ENCODE measurements at regions not wholly inside any gene's neighbourhood (a gene's known extent, or its start where the extent isn't known, plus 50 kb on each side); places are given as distances from the start of the nearest gene placed in this dataset.

DNA sequence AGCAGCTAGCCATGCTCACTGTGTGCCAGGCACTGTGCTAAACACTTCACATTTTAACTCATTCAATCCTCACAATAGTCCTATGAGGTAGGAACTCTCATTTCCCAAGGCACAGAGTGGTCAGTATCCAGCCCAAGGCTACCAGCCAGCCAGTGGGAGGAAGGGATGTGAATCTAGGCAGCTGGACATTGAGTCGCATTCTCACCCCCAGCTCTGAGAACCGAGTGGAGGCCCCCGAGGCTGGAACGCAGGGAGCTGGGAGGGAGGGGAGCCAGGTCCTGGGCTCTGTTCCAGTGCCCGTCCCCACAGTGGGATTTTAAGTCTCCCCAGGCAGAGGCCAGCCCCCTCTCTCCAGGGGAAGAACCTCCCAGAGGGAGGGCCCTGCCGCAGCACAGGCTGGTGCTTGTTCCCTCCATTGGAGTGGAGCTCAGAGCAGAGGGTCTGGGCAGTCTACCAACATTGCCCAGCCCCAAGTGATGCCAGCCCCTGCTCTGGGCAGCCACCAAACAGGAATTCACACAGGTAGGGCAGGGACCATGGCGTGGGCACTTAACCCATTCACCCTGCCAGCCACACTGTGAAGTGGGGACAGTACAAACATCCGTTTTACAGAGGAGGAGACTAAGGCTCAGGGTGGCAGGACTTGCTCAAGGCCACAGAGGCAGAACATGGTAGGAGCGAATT is 131.3 kb downstream of the CEBPB start:
- TF ChIP-seq, protein P1, sequence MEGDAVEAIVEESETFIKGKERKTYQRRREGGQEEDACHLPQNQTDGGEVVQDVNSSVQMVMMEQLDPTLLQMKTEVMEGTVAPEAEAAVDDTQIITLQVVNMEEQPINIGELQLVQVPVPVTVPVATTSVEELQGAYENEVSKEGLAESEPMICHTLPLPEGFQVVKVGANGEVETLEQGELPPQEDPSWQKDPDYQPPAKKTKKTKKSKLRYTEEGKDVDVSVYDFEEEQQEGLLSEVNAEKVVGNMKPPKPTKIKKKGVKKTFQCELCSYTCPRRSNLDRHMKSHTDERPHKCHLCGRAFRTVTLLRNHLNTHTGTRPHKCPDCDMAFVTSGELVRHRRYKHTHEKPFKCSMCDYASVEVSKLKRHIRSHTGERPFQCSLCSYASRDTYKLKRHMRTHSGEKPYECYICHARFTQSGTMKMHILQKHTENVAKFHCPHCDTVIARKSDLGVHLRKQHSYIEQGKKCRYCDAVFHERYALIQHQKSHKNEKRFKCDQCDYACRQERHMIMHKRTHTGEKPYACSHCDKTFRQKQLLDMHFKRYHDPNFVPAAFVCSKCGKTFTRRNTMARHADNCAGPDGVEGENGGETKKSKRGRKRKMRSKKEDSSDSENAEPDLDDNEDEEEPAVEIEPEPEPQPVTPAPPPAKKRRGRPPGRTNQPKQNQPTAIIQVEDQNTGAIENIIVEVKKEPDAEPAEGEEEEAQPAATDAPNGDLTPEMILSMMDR (IDR thresholded peaks at IDR 0.05; ENCODE audit: low read depth, low read length), result no peak
- peak; percentile 54 to 85 for DNase-seq (ENCODE audit: low read depth in 2 of 2)
- no peak overlapping the region for H3K4me3 ChIP-seq (replicated peaks in 1 of 2; ENCODE audit: low read depth in 2 of 2, low read length in 2 of 2)

DNA sequence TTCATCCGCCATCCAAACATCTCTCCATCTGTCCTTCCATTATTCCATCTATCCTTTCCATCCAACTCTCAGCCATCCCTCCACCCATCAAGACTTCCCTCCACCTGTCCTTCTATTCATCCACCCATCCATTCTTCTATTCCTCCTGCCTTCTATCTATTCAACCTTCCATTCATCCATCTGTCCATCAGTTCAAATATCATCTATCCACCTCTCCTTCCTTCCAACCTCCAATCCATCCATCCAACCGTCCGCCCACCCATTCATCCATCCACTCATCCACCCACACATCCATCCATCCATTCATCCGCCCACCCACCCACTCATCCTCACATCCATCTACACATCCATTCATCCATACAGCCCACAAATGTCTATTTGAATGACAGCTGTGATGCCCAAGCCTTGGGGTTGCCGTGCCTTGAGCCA is 132.1 kb downstream of the CEBPB start:
- TF ChIP-seq, protein P1 (IDR thresholded peaks at IDR 0.05; ENCODE audit: low read depth, low read length), result no peak
- H3K4me3 ChIP-seq (replicated peaks in 1 of 2; ENCODE audit: low read depth in 2 of 2, low read length in 2 of 2), result no peak overlapping the region
- no peak for DNase-seq (ENCODE audit: low read depth in 2 of 2)

DNA sequence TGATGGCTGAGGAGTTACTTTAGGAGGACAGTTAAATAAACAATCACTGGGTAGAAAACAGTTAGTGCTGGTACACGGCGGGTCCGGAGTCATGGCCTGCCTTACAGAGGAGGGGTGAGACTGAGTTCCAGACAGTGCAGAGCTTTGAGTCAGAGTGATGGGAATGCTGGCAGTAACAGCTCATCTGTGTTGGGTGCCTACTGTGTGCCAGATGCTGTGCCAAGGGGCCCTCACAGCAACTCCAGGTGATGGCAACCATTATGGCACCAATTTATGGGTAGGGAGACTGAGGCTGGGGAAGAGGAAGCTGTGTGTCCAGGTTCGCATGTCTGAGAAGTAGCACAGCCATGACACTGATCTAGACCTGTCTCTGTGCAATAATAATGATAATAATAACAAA is 132.6 kb downstream of the CEBPB start:
- no peak overlapping the region for H3K4me3 ChIP-seq (replicated peaks in 1 of 2; ENCODE audit: low read depth in 2 of 2, low read length in 2 of 2)
- TF ChIP-seq, protein P1 (IDR thresholded peaks at IDR 0.05; ENCODE audit: low read depth, low read length), result no peak
- DNase-seq (ENCODE audit: low read depth in 2 of 2), result peak in 1 of 2 donors; percentile 41

DNA sequence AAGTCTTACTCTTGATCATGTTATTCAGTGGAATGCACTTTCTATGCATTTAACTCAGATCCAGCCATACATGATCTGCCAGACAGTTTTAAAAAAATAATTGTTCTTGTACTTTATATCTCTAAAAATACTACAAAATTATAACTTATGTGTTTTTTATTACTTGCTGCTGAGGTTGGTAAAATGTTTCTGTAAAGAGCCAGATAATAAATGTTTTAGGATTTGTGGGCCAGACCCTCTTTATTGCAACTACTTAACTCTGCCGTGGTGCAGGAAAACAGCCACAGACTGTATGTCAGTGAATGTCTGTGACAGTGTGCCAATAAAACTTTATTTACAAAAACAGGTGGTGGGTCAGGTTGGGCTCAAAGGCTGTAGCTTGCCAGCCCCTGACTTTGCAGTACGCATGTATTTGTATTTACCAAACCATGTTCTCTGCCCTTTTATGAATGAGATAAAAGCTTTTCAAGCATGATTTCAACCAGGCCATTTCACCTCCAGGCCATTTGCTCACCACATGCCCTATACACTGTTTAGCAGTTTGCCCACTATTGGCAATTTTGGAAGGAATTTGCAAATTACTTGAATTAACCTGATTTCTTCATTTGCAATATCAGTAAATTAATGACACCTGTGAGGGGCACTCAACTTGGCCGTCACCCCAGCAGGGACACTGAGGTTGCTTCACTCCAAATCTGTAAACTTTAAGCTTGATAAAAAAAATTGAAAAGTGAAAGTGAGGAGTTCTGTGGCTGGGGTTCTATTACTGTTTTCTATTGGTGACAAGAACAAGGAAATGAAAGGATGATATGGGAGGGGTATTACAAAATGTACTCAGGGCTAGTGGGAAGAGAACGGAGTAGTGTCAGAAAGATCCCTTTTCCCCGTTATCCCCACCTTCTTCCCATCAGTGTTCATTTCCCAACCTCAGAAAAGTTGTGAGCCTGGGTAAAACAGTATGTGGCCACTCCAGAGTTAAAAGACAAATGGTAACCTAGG is 133.4 kb downstream of the CEBPB start:
- DNase-seq (ENCODE audit: low read depth in 2 of 2), result no peak
- H3K4me3 ChIP-seq (replicated peaks in 1 of 2; ENCODE audit: low read depth in 2 of 2, low read length in 2 of 2), result no peak overlapping the region
- TF ChIP-seq, protein P1 (IDR thresholded peaks at IDR 0.05; ENCODE audit: low read depth, low read length), result no peak

DNA sequence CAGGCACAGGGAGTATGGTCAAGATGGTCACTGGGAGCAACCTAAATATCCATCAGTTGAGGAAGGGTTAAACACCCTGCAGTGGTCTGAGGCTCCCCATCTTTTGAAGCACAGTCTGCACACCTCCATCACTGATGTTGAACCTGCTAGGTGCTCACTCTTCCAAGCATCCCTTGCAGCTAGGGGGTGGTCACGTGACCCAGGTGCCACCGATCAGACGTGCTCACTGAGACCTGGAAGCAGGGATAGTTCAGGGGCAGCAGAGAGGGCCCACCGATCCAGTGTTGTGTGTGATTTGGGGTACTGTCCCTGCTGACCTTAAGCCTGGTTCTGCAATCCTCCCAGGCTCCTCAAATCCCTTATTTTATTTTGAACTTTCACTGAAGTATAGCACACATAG is 134.6 kb downstream of the CEBPB start:
- TF ChIP-seq, protein P1 (IDR thresholded peaks at IDR 0.05; ENCODE audit: low read depth, low read length), result no peak
- no peak overlapping the region for H3K4me3 ChIP-seq (replicated peaks in 1 of 2; ENCODE audit: low read depth in 2 of 2, low read length in 2 of 2)
- DNase-seq (ENCODE audit: low read depth in 2 of 2), result no peak

DNA sequence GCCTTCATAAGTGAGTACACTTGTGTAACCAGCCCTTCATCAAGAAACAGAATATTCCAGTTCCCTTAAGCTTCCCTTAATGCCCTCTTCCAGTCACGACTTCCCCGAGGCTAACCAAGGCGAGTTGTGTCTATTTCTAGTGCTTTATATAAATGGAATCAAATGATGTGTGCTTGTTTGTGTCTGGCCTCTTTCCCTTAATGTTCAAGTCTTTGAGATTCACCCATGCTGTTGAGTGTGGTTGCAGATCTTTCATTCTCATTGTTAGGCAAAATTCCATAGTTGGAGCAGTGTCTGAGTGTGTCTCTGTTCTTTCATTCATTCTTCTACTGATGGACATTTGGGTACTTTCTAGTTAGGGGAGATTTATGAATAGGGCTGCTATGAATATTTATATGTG is 135.0 kb downstream of the CEBPB start:
- no peak for DNase-seq (ENCODE audit: low read depth in 2 of 2)
- TF ChIP-seq, protein P1 (IDR thresholded peaks at IDR 0.05; ENCODE audit: low read depth, low read length), result no peak
- no peak overlapping the region for H3K4me3 ChIP-seq (replicated peaks in 1 of 2; ENCODE audit: low read depth in 2 of 2, low read length in 2 of 2)

Measured in cardiac fibroblast (primary cell).